Neutrophil (primary cell): ENCODE measurements at regions not wholly inside any gene's neighbourhood (a gene's known extent, or its start where the extent isn't known, plus 50 kb on each side); places are given as distances from the start of the nearest gene placed in this dataset.

Source experiments
- H3K27ac ChIP-seq: fragments of 200-600 bp; sonication (generic); 2 replicates; pipeline ENCODE4 v1.5.1; 2016; ENCODE audit warnings: mild to moderate bottlenecking, moderate library complexity
- H3K27me3 ChIP-seq: fragments of 200-600 bp; sonication (generic); 2 replicates; pipeline ENCODE4 v1.6.0; 2016; ENCODE audit warnings: mild to moderate bottlenecking
- H3K36me3 ChIP-seq: fragments of 200-600 bp; sonication (generic); 2 replicates; pipeline ENCODE4 v1.5.1; 2017
- H3K4me1 ChIP-seq, 2 experiments: fragments of 200-600 bp in 1 of 2; sonication (generic) in 1 of 2; 1 replicate in 1 of 2; 2 replicates in 1 of 2; pipeline versions ENCODE4 v1.5.1 to v1.6.1; 2013 to 2016; ENCODE audit warnings: low read depth in 1 of 2, low read length in 1 of 2, mild to moderate bottlenecking in 1 of 2, moderate library complexity in 1 of 2; ENCODE audit not compliant: control insufficient read depth in 1 of 2, insufficient read depth in 1 of 2
- H3K4me3 ChIP-seq, 2 experiments: fragments of 200-600 bp in 1 of 2; sonication (generic) in 1 of 2; 1 replicate in 1 of 2; 2 replicates in 1 of 2; pipeline ENCODE4 v1.5.1; 2013 to 2016; ENCODE audit warnings: low read depth in 1 of 2, low read length in 1 of 2, mild to moderate bottlenecking in 1 of 2, moderate library complexity in 1 of 2
- H3K9me3 ChIP-seq: fragments of 200-600 bp; sonication (generic); 2 replicates; pipeline ENCODE4 v1.5.1; 2016
- CTCF ChIP-seq: fragments of 200-600 bp; sonication (generic); IDR thresholded peaks from 2 replicates; pipeline ENCODE4 v1.5.1; 2016; ENCODE audit warnings: antibody characterized with exemption

- H3K4me1 ChIP-seq, result no peaks in the 10 kb centered on the region
- no peak overlapping the region for H3K27ac ChIP-seq
- no peak for TF ChIP-seq CTCF
- H3K9me3 ChIP-seq, result no peaks in the 10 kb centered on the region
- H3K27me3 ChIP-seq, result no peaks in the 10 kb centered on the region
- no peaks in the 10 kb centered on the region for H3K36me3 ChIP-seq
- no peak overlapping the region for H3K4me3 ChIP-seq
Observed at GRCh38 chr1:57600424-57600823, 176.6 kb upstream of the DAB1 start.

GRCh38 chr1:57599236-57599994 lies 175.6 kb upstream of the DAB1 start:
- no peak overlapping the region for H3K4me3 ChIP-seq
- no peaks in the 10 kb centered on the region for H3K36me3 ChIP-seq
- H3K9me3 ChIP-seq, result no peaks in the 10 kb centered on the region
- no peak for TF ChIP-seq CTCF
- no peak overlapping the region for H3K27ac ChIP-seq
- no peaks in the 10 kb centered on the region for H3K4me1 ChIP-seq
- H3K27me3 ChIP-seq, result no peaks in the 10 kb centered on the region

- TF ChIP-seq CTCF, result no peak
- Histone ChIP-seq H3K4me3 (no peak overlapping the region), H3K36me3 (no peaks in the 10 kb centered on the region), H3K9me3 (no peaks in the 10 kb centered on the region), H3K27me3 (no peaks in the 10 kb centered on the region), H3K4me1 (no peaks in the 10 kb centered on the region), H3K27ac (no peak overlapping the region)
Observed at GRCh38 chr1:57597036-57597435, 173.2 kb upstream of the DAB1 start.

GRCh38 chr1:57594002-57594401 lies 170.1 kb upstream of the DAB1 start:
- no peaks in the 10 kb centered on the region for H3K9me3 ChIP-seq
- no peak overlapping the region for H3K4me3 ChIP-seq
- no peak overlapping the region for H3K27ac ChIP-seq
- H3K4me1 ChIP-seq, result no peaks in the 10 kb centered on the region
- no peaks in the 10 kb centered on the region for H3K36me3 ChIP-seq
- TF ChIP-seq CTCF, result no peak
- H3K27me3 ChIP-seq, result no peaks in the 10 kb centered on the region

- Histone ChIP-seq H3K27ac (no peak overlapping the region), H3K27me3 (no peaks in the 10 kb centered on the region), H3K9me3 (no peaks in the 10 kb centered on the region)
Observed at GRCh38 chr1:57591842-57592241, 168.0 kb upstream of the DAB1 start.

More at GRCh38 chr1:57591842-57592241, 168.0 kb upstream of the DAB1 start:
- no peaks in the 10 kb centered on the region for H3K4me1 ChIP-seq
- TF ChIP-seq CTCF, result no peak
- no peak overlapping the region for H3K4me3 ChIP-seq
- H3K36me3 ChIP-seq, result no peaks in the 10 kb centered on the region
